Stimulated activated CD4-positive, alpha-beta T cell treated with anti-CD3 and anti-CD28 coated beads, Interleukin-1b, Interleukin-23, amount 100 ng/mL, for 24 hours (primary cell): ENCODE measurements at regions not wholly inside any gene's neighbourhood (a gene's known extent, or its start where the extent isn't known, plus 50 kb on each side); places are given as distances from the start of the nearest gene placed in this dataset.

Experiments used
- DNase-seq, 4 experiments: peaks; one replicate each; pipeline ENCODE4 v3.0.0-alpha.2; 2020; ENCODE audit warnings: low read depth in 4 of 4, low spot score in 1 of 4

GRCh38 chr6:110033101-110033500 is 55.0 kb downstream of the GPR6 start:
- DNase-seq = no peak

- no peak for DNase-seq
Observed at GRCh38 chr6:110033749-110034666, 55.9 kb downstream of the GPR6 start.

GRCh38 chr6:110034667-110035036 is 56.5 kb downstream of the GPR6 start:
- no peak for DNase-seq

- DNase-seq = no peak
Observed at GRCh38 chr6:110035321-110035720, 57.2 kb downstream of the GPR6 start.

GRCh38 chr6:110036408-110037302 is 58.5 kb downstream of the GPR6 start:
- no peak for DNase-seq

GRCh38 chr6:110037726-110038295 is 59.7 kb downstream of the GPR6 start:
- DNase-seq = no peak

- peak; percentile 53 to 78 (median 66) for DNase-seq
Observed at GRCh38 chr6:110039364-110039980, 61.4 kb downstream of the GPR6 start.

GRCh38 chr6:110039981-110040383 is 61.9 kb downstream of the GPR6 start:
- DNase-seq = peak in 3 of 4 experiments; percentile 3 to 17 (median 11)

- DNase-seq = no peak
Observed at GRCh38 chr6:110040716-110041115, 62.6 kb downstream of the GPR6 start.

GRCh38 chr6:110041126-110041525 is 63.0 kb downstream of the GPR6 start:
- DNase-seq = no peak

- no peak for DNase-seq
Observed at GRCh38 chr6:110041830-110042229, 63.7 kb downstream of the GPR6 start.

- DNase-seq = no peak
Observed at GRCh38 chr6:110042670-110043296, 64.7 kb downstream of the GPR6 start.

GRCh38 chr6:110043366-110043994 is 65.4 kb downstream of the GPR6 start:
- DNase-seq = no peak

GRCh38 chr6:110044096-110044495 is 66.0 kb downstream of the GPR6 start:
- no peak for DNase-seq

GRCh38 chr6:110044622-110045021 is 66.5 kb downstream of the GPR6 start:
- no peak for DNase-seq

GRCh38 chr6:110048221-110048875 is 70.2 kb downstream of the GPR6 start:
- no peak for DNase-seq

- DNase-seq = no peak
Observed at GRCh38 chr6:110049696-110050439, 71.8 kb downstream of the GPR6 start.
